Stimulated activated CD4-positive, alpha-beta T cell treated with anti-CD3 and anti-CD28 coated beads, Interleukin-1b, Interleukin-23, amount 100 ng/mL, for 1 hour (primary cell): ENCODE measurements at regions not wholly inside any gene's neighbourhood (a gene's known extent, or its start where the extent isn't known, plus 50 kb on each side); places are given as distances from the start of the nearest gene placed in this dataset.
"Not testable (repeated sequence)": the region's sequence is repeated elsewhere in the genome, so short reads cannot be mapped to it uniquely, and the experiment has no call there.

Experiments
- DNase-seq, 2 donors: peaks; one replicate each; pipeline ENCODE4 v3.0.0-alpha.2; 2020; ENCODE audit warnings: low read depth in 2 of 2

DNA sequence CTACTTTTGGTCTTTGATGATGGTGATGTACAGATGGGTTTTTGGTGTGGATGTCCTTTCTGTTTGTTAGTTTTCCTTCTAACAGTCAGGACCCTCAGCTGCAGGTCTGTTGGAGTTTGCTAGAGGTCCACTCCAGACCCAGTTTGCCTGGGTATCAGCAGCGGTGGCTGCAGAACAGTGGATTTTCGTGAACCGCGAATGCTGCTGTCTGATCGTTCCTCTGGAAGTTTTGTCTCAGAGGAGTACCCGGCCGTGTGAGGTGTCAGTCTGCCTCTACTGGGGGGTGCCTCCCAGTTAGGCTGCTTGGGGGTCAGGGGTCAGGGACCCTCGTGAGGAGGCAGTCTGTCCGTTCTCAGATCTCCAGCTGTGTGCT, 56.6 kb upstream of the TNFAIP8 start:
- DNase-seq: not testable (repeated sequence)

DNA sequence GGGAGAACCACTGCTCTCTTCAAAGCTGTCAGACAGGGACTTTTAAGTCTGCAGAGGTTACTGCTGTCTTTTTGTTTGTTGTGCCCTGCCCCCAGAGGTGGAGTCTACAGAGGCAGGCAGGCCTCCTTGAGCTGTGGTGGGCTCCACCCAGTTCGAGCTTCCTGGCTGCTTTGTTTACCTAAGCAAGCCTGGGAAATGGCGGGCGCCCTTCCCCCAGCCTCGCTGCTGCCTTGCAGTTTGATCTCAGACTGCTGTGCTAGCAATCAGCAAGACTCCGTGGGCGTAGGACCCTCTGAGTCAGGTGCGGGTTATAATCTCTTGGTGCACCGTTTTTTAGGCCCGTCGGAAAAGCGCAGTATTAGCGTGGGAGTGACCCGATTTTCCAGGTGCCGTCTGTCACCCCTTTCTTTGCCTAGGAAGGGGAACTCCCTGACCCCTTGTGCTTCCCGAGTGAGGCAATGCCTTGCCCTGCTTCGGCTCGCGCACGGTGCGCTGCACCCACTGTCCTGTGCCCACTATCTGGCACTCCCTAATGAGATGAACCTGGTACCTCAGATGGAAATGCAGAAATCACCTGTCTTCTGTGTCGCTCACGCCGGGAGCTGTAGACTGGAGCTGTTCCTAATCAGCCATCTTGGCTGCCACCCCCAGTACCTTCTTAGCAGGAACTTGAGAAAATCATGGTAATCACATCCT, 56.1 kb upstream of the TNFAIP8 start:
- peak; percentile 62 to 69 for DNase-seq

GRCh38 chr5:119300311-119300670, 55.5 kb upstream of the TNFAIP8 start:
- no peak for DNase-seq

- no peak for DNase-seq
Measured at GRCh38 chr5:119301210-119301609, 54.6 kb upstream of the TNFAIP8 start.

- no peak for DNase-seq
Measured at GRCh38 chr5:119301906-119302305, 53.9 kb upstream of the TNFAIP8 start.

GRCh38 chr5:119302449-119302848, 53.4 kb upstream of the TNFAIP8 start:
- no peak for DNase-seq

DNA sequence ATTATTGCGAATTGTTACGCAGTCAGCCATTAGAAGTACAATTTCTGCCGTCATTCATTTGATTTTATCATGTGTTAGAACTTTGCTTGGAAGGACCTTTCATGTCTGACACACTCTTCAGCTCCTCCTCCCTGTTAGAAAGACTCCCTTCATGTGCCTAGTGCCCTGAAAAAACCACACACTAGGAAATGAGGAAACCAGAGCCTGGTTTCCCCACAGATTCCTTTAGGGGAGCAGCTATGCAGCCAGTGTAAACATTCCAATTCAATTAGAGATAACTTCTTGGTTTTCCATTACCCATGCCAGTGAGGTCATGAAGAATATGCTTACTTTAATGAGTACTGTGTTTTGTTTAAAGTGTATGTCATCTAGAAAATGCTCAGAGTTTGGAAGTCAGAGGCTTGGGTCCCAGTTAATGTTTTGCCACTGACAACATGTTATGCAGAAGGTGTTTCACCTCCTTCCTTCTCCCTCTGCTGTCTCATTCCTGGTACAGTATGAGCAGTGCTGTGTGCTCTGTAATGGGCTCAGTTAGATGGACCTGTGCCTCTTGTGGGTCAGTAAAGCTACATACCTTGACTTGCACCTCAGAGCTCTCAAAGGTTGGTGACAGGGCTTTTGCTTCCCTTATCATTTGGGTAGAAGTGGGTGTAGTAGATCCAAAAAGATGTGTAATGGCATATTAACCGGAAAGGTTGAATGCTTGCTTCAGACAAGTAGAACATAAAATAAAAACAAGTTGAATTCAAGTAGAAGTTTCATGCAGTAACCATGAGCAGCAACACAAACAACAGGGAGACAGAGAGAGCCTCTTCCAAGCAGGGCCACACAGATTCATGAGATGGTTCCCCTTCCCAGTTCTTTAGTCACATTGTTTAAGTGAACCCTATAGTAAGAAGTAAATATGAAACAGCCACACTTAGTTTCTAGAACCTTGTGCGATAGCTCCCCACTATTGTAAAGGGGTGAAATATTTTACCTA, 52.6 kb upstream of the TNFAIP8 start:
- DNase-seq: no peak

DNA sequence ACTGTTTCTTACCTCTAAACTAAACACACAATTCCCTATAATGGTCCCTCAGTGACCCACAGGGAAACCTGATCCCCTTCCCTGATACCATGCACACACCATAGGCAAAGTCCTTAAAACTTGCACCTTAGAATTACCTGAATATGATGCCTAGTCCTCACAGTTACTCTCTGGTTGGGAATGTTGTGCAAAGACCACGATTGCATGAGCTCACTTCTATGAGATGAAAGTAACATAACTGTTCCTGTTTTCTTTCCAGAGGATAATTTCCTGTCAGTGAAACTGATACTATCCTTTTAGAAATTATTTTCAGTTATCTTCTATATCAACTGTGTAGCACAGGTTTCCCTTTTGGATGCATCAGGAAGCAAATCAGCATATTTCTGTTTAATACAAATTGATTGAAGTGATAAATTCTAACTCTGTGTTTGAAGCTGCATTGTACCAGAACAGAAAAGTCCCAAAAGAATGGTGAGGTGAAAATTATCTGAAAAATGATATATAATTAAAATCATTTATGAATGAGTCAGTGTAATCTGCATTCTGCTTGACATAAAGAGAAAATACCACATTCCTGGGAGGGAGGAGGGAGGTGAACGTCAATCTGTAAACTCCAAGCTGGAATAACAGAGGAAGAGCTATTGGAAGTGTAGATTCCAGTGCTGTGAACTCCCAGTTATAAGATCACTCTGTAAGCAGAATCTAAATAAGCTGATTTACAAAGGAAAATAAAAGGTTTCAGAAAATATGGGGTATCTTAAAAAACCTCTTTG, 51.2 kb upstream of the TNFAIP8 start:
- DNase-seq: no peak
